ENCODE measurements at regions not wholly inside any gene's neighbourhood (a gene's known extent, or its start where the extent isn't known, plus 50 kb on each side); places are given as distances from the start of the nearest gene placed in this dataset.

DNA sequence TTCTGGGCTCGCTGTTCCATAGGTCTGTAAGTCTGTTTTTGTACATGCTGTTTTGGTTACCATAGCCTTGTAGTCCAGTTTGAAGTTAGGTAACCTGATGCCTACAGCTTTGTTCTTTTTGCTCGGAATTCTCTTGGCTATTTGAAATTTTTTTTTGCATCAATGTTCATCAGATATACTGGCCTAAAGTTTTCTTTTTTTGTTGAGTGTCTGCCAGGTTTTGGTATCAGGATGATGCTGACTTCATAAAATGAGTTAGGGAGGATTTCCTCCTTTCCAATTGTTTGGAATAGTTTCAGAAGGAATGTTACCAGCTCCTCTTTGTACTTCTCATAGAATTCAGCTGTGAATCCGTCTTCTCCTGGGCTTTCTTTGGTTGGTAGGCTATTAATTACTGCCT is 397.8 kb upstream of the HTR2A start:
- no peaks in the 10 kb centered on the region for H3K27me3 ChIP-seq (ENCODE audit: insufficient read depth, low read length, poor library complexity, severe bottlenecking)
- H2AFZ ChIP-seq (ENCODE audit: low read length) = no peak overlapping the region
- no peaks in the 10 kb centered on the region for H3K9me2 ChIP-seq (replicated peaks; ENCODE audit: low read depth, low read length)
- H3K79me2 ChIP-seq (ENCODE audit: insufficient read depth, low read length) = no peaks in the 10 kb centered on the region
- no peaks in the 10 kb centered on the region for H3F3A ChIP-seq (ENCODE audit: low read depth)
- H3K36me3 ChIP-seq (ENCODE audit: insufficient read depth, low read length) = no peaks in the 10 kb centered on the region
- H4K20me1 ChIP-seq (ENCODE audit: insufficient read depth, low read length, poor library complexity, severe bottlenecking) = no peaks in the 10 kb centered on the region
- TF ChIP-seq, protein P1, sequence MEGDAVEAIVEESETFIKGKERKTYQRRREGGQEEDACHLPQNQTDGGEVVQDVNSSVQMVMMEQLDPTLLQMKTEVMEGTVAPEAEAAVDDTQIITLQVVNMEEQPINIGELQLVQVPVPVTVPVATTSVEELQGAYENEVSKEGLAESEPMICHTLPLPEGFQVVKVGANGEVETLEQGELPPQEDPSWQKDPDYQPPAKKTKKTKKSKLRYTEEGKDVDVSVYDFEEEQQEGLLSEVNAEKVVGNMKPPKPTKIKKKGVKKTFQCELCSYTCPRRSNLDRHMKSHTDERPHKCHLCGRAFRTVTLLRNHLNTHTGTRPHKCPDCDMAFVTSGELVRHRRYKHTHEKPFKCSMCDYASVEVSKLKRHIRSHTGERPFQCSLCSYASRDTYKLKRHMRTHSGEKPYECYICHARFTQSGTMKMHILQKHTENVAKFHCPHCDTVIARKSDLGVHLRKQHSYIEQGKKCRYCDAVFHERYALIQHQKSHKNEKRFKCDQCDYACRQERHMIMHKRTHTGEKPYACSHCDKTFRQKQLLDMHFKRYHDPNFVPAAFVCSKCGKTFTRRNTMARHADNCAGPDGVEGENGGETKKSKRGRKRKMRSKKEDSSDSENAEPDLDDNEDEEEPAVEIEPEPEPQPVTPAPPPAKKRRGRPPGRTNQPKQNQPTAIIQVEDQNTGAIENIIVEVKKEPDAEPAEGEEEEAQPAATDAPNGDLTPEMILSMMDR (conservative IDR thresholded peaks at IDR 0.05; ENCODE audit: low read length) = no peak
- TF ChIP-seq EZH2phosphoT487 (IDR thresholded peaks at IDR 0.05; ENCODE audit: borderline replicate concordance) = no peak
- H3K4me2 ChIP-seq (ENCODE audit: low read depth, low read length, poor library complexity, severe bottlenecking) = no peak overlapping the region
- H3K9me3 ChIP-seq (ENCODE audit: insufficient read depth, low read depth, low read length) = no peaks in the 10 kb centered on the region
- H3K4me1 ChIP-seq (ENCODE audit: insufficient read depth, low read length, poor library complexity, severe bottlenecking) = no peaks in the 10 kb centered on the region
- H3K4me3 ChIP-seq (ENCODE audit: low read length, poor library complexity, severe bottlenecking) = no peak overlapping the region
- H3K9ac ChIP-seq (ENCODE audit: low read depth, low read length, poor library complexity, severe bottlenecking) = no peak overlapping the region

DNA sequence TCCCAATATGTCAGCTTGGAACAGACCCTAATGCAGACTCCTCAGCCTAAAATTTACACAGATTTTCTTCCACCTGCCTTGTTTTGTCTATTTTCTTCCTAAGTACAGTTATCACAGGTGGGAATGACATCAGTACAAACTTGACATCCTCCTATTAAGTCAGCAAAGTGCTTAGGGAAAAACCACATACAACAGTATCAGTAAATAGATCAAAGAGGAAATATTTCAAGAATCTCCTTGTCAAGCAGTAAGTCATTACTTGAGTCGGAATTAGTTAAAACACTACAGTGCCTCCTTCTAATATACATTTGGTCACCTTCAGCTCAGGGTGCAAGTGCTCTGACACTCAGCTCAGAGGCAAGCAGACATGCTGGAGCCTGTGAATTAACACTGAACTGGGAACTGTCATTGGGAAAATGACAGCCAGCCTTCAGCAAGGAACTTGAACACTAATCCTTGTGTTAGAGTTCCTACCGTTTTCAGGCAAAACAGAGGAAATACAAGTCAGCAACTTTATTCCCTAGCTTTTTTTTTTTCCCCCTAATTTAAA is 394.3 kb upstream of the HTR2A start:
- Histone ChIP-seq H3K79me2 (ENCODE audit: insufficient read depth, low read length) (no peaks in the 10 kb centered on the region), H4K20me1 (ENCODE audit: insufficient read depth, low read length, poor library complexity, severe bottlenecking) (no peaks in the 10 kb centered on the region), H3K9me3 (ENCODE audit: insufficient read depth, low read depth, low read length) (no peaks in the 10 kb centered on the region), H3K9me2 (replicated peaks; ENCODE audit: low read depth, low read length) (no peaks in the 10 kb centered on the region), H2AFZ (ENCODE audit: low read length) (no peak overlapping the region), H3K27me3 (ENCODE audit: insufficient read depth, low read length, poor library complexity, severe bottlenecking) (no peaks in the 10 kb centered on the region), H3K4me2 (ENCODE audit: low read depth, low read length, poor library complexity, severe bottlenecking) (no peak overlapping the region), H3K36me3 (ENCODE audit: insufficient read depth, low read length) (no peaks in the 10 kb centered on the region), H3K9ac (ENCODE audit: low read depth, low read length, poor library complexity, severe bottlenecking) (no peak overlapping the region), H3F3A (ENCODE audit: low read depth) (no peaks in the 10 kb centered on the region), H3K4me3 (ENCODE audit: low read length, poor library complexity, severe bottlenecking) (no peak overlapping the region), H3K4me1 (ENCODE audit: insufficient read depth, low read length, poor library complexity, severe bottlenecking) (no peaks in the 10 kb centered on the region)
- TF ChIP-seq, protein P1 (conservative IDR thresholded peaks at IDR 0.05; ENCODE audit: low read length) = no peak
- TF ChIP-seq EZH2phosphoT487 (IDR thresholded peaks at IDR 0.05; ENCODE audit: borderline replicate concordance) = no peak

DNA sequence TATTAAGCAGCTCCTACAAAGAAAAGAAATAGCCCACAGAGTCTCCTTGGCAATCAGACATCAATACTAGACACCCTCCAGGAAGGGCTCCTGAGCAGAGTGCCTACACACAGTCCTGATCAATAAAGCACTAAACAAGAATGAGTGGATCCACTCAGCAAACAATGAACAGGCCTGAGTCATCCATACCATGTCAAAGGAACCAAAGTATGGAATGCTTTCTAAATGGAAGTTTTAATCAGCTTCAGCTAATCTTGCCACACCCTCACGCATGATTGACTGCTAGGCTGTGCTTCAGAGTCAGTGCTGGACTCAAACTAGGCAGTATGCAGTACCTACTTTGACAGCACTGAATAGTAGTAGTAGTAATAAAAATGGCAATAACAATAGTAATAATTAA is 392.7 kb upstream of the HTR2A start:
- TF ChIP-seq, protein P1 (conservative IDR thresholded peaks at IDR 0.05; ENCODE audit: low read length) = no peak
- no peak for TF ChIP-seq EZH2phosphoT487 (IDR thresholded peaks at IDR 0.05; ENCODE audit: borderline replicate concordance)
- Histone ChIP-seq H3K4me1 (ENCODE audit: insufficient read depth, low read length, poor library complexity, severe bottlenecking) (no peaks in the 10 kb centered on the region), H3F3A (ENCODE audit: low read depth) (no peaks in the 10 kb centered on the region), H3K79me2 (ENCODE audit: insufficient read depth, low read length) (no peaks in the 10 kb centered on the region), H3K9ac (ENCODE audit: low read depth, low read length, poor library complexity, severe bottlenecking) (no peak overlapping the region), H2AFZ (ENCODE audit: low read length) (no peak overlapping the region), H3K9me3 (ENCODE audit: insufficient read depth, low read depth, low read length) (no peaks in the 10 kb centered on the region), H3K27me3 (ENCODE audit: insufficient read depth, low read length, poor library complexity, severe bottlenecking) (no peaks in the 10 kb centered on the region), H3K4me3 (ENCODE audit: low read length, poor library complexity, severe bottlenecking) (no peak overlapping the region), H3K36me3 (ENCODE audit: insufficient read depth, low read length) (no peaks in the 10 kb centered on the region), H3K9me2 (replicated peaks; ENCODE audit: low read depth, low read length) (no peaks in the 10 kb centered on the region), H4K20me1 (ENCODE audit: insufficient read depth, low read length, poor library complexity, severe bottlenecking) (no peaks in the 10 kb centered on the region), H3K4me2 (ENCODE audit: low read depth, low read length, poor library complexity, severe bottlenecking) (no peak overlapping the region)

All from Loucy (cell line).